HUES64 (cell line): ENCODE measurements at regions not wholly inside any gene's neighbourhood (a gene's known extent, or its start where the extent isn't known, plus 50 kb on each side); places are given as distances from the start of the nearest gene placed in this dataset.
"Not testable (repeated sequence)": the region's sequence is repeated elsewhere in the genome, so short reads cannot be mapped to it uniquely, and the experiment has no call there.

ENCODE experiments used
- H3K27ac ChIP-seq: 2 replicates; pipeline ENCODE4 v1.7.0; 2013; ENCODE audit warnings: low read depth, low read length, inconsistent platforms
- H3K27me3 ChIP-seq: 2 replicates; pipeline ENCODE4 v1.6.1; 2013; ENCODE audit warnings: mild to moderate bottlenecking, low read length; ENCODE audit not compliant: insufficient read depth
- H3K36me3 ChIP-seq: 2 replicates; pipeline ENCODE4 v1.6.1; 2013; ENCODE audit warnings: mild to moderate bottlenecking, low read length; ENCODE audit not compliant: insufficient read depth
- H3K4me1 ChIP-seq: 2 replicates; pipeline ENCODE4 v1.6.1; 2013; ENCODE audit warnings: mild to moderate bottlenecking, low read length, moderate library complexity; ENCODE audit not compliant: insufficient read depth
- H3K4me3 ChIP-seq: 2 replicates; pipeline ENCODE4 v1.5.1; 2013; ENCODE audit warnings: mild to moderate bottlenecking, low read length, moderate library complexity
- H3K9ac ChIP-seq: 2 replicates; pipeline ENCODE4 v1.6.1; 2013; ENCODE audit warnings: mild to moderate bottlenecking, low read depth, low read length
- H3K9me3 ChIP-seq: 2 replicates; pipeline ENCODE4 v1.6.1; 2013; ENCODE audit warnings: low read depth, low read length; ENCODE audit not compliant: insufficient read depth
- WGBS: fragments of 150-250, 120-280 bp; methylation state at CpG from one replicate; pipeline ENCODE4 v1.1.7; 2013; ENCODE audit warnings: missing lambda C conversion rate; 5-methylcytosine and 5-hydroxymethylcytosine counted together

DNA sequence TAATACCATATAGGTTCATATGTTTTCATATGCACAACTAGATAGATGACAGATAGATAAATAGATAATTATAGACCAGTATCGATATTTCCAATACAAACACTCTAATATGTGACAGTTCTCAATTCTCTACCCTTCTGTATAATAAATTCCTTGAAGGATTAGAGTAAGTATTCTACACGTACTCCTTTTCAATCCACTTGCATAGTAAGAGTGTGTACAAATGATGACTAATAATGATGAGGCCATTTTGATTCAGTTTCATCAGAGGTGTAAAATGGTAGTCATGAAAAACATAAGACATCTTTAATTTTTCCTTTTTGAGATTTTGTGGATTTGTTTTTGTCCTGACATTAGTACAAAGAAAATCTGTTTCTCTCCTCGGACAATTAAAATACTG, 188.3 kb upstream of the WSB1 start:
- H3K27ac ChIP-seq = no peak overlapping the region

DNA sequence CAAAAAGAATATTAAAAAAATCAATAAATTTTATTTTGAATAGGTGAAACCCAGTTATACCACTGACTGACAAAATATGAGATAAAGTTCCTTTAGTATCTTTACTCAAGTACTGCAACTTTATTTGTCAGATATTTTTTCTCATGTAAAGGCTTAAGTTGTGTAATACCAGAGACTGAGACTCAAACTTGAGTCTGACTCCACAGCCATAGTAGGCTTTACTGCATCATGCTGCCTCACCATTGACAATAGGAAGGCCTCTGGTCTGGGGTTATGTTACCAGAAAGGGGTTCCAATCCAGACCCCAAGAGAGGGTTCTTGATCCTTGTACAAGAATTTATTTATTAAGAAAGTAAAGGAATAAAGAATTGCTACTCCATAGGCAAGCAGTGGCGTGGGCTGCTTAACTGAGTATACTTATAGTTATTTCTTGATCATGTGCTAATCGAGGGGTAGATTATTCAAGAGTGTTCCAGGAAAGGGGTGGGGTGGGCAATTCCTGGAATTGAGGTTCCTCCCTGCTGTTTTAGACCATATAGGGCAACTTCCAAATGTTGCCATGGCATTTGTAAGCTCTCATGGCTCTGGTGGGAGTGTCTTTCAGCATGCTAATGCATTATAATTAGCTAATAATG, 187.4 kb upstream of the WSB1 start:
- WGBS = 57% methylated on average over 2 of the region's 2 CpGs
- Histone ChIP-seq H3K27ac (no peak overlapping the region), H3K27me3 (no peaks in the 10 kb centered on the region), H3K9me3 (peaks cover 60% of the 10 kb centered on the region), H3K9ac (no peak overlapping the region), H3K36me3 (no peaks in the 10 kb centered on the region), H3K4me3 (no peak overlapping the region), H3K4me1 (no peaks in the 10 kb centered on the region)

More for the DNA sequence above, 188.3 kb upstream of the WSB1 start:
- Histone ChIP-seq H3K36me3 (no peaks in the 10 kb centered on the region), H3K9ac (no peak overlapping the region), H3K4me1 (no peaks in the 10 kb centered on the region), H3K9me3 (peaks cover 53% of the 10 kb centered on the region), H3K27me3 (no peaks in the 10 kb centered on the region), H3K4me3 (no peak overlapping the region)
- WGBS = no CpG with 5 or more reads among the region's 3 CpGs

DNA sequence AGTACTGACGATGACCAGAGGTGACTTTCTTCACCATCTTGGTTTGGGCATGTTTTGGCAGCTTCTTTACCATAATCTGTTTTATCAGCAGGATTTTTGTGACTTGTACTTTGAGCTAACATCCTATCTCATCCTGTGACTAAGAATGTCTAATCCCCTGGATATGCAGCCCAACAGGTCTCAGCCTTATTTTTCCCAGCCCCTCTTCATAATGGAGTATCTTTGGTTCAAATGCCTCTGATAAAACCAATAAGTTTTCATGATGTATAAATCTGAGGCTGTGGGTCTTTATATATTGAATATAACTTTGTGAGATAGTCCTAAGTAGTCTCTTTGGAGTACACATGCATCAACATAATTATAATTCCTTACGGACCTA, 186.9 kb upstream of the WSB1 start:
- 18% methylated on average over 1 of the region's 2 CpGs for WGBS
- Histone ChIP-seq H3K9ac (no peak overlapping the region), H3K27ac (no peak overlapping the region), H3K4me1 (no peaks in the 10 kb centered on the region), H3K4me3 (no peak overlapping the region), H3K27me3 (no peaks in the 10 kb centered on the region), H3K36me3 (no peaks in the 10 kb centered on the region), H3K9me3 (peaks cover 65% of the 10 kb centered on the region)

DNA sequence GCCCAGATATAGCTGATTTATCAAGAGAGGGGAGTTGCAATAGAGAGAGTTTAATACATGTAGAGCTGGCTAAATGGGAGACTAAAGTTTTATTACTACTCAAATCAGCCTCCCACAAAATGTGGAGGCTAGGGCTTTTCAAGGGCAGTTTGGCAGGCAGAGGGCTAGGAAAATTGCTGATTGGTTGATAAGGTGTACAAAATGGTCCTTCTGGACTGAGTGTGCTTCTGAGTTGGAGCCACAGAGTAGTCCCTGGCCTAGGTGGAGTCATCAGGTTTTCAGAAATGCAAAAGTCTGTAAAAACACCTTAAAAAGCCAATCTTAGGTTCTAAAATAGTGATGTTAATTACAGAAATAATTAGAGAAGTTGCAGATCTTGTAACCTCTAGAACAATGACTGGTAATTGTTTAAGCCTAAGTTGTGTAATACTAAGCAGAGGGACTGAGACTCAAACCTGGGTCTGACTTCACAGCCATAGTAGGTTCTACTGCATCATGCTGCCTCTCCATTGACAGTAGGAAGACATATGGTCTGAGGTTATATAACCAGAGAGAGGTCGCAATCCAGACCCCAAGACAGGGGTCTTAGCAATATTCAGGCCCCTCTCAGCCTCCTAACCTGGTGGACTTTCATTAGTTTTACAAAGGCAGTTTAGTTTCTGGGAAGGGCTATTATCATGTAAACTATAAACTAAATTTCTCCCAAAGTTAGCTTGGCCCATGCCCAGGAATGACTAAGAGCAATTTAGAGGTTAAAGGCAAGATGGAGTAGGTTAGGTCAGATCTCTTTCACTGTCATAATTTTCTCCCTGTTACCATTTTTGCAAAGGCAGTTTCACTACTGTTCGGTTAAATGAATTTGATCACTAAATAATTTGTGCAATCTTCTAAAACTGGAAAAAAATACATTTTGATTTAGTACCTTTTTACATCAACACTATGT, 186.3 kb upstream of the WSB1 start:
- H3K27me3 ChIP-seq, H3K4me1 ChIP-seq, H3K4me3 ChIP-seq, H3K9ac ChIP-seq, H3K36me3 ChIP-seq, H3K27ac ChIP-seq: not testable (repeated sequence)
- H3K9me3 ChIP-seq = peaks cover 70% of the 10 kb centered on the region
- WGBS = 25% methylated on average over 1 of the region's 2 CpGs

DNA sequence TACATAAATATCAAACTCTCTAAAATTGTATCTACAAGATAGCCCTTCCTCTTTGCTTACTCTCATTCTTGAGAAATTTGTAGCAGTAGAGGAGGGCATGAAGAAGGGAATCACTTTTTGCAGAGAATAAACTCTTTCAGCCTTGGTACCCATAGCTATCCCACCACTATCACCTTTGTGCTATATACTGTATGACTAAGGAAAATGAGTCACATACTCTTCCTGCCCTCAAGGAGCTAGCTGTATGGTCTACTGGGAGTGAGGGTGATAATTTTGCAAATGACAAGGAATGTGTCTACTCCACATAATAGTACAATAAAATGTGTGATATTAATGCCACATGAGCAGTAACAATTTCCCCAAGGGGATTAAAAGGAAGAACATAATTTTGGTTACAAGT, 184.6 kb upstream of the WSB1 start:
- Histone ChIP-seq H3K4me1 (no peaks in the 10 kb centered on the region), H3K9me3 (peaks cover 82% of the 10 kb centered on the region), H3K27me3 (no peaks in the 10 kb centered on the region), H3K36me3 (no peaks in the 10 kb centered on the region), H3K4me3 (no peak overlapping the region), H3K9ac (no peak overlapping the region), H3K27ac (no peak overlapping the region)

DNA sequence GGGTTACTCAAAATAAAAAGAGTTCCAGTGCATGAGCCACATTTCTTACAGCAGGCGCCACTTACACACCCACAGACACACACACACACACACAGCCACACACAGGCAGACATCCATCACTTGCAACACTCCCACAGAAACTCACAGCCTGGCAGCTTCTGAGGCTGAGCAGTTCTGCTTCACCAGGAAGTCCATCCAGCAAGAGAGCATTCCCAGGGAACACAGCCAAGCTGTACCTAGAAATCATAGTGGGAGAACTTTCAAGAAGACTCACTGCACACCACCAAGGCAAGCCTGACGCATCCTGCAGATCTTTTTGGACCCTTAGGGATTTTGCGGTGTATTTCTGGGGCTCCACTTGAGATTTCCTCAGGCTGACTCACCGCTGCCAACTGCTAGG, 140.9 kb upstream of the WSB1 start:
- 79% methylated on average over 4 of the region's 4 CpGs for WGBS
- H3K4me3 ChIP-seq = no peak overlapping the region
- H3K4me1 ChIP-seq = no peaks in the 10 kb centered on the region
- no peaks in the 10 kb centered on the region for H3K27me3 ChIP-seq
- no peak overlapping the region for H3K27ac ChIP-seq
- H3K36me3 ChIP-seq = no peaks in the 10 kb centered on the region
- no peak overlapping the region for H3K9ac ChIP-seq
- H3K9me3 ChIP-seq = peaks cover 95% of the 10 kb centered on the region

DNA sequence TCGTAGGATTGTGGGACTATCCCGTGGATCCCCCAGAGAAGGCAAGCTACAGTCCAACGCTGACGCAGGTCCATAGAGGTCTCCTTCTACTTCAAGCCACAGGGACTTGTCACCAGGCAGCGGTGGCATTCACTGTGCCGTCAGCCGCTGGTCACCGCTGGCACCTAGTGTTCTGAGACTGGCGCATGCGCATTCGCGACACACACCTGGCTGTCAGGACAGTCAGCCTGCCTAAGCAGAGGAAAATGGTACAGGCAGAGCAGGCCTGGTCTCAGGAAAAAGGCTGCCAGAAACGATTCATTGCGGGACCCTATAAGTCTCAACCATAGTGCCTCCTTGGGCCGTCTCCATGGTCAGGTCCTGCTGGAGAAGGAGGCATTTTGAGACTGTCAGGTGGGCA, 138.0 kb upstream of the WSB1 start:
- peaks cover 96% of the 10 kb centered on the region for H3K9me3 ChIP-seq
- H3K36me3 ChIP-seq = no peaks in the 10 kb centered on the region
- no peak overlapping the region for H3K9ac ChIP-seq
- no peak overlapping the region for H3K4me3 ChIP-seq
- H3K4me1 ChIP-seq = no peaks in the 10 kb centered on the region
- no peaks in the 10 kb centered on the region for H3K27me3 ChIP-seq
- 92% methylated on average over 15 of the region's 15 CpGs for WGBS
- H3K27ac ChIP-seq = no peak overlapping the region

DNA sequence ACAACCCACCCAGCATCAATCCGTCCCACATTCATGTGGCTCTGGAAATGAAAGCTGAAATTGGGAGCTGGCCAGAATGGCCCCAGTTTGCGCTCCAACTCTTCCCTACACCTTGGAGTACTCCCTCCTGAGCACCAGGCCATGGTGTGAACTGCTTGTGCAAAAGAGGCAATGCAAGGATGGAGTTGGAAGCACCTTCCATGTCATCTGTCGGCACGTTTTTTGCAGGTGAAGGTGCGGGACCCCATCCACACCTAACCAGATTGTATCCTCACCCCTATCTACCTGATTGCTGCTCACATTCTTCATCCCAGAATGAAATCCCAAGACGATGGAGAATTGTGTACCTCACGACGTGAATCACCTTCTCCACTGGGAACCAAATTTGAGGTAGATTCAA, 136.6 kb upstream of the WSB1 start:
- WGBS = 72% methylated on average over 8 of the region's 8 CpGs
- no peak overlapping the region for H3K27ac ChIP-seq
- no peaks in the 10 kb centered on the region for H3K27me3 ChIP-seq
- H3K9ac ChIP-seq = no peak overlapping the region
- no peak overlapping the region for H3K4me3 ChIP-seq
- H3K36me3 ChIP-seq = no peaks in the 10 kb centered on the region
- peaks cover 82% of the 10 kb centered on the region for H3K9me3 ChIP-seq
- H3K4me1 ChIP-seq = no peaks in the 10 kb centered on the region

DNA sequence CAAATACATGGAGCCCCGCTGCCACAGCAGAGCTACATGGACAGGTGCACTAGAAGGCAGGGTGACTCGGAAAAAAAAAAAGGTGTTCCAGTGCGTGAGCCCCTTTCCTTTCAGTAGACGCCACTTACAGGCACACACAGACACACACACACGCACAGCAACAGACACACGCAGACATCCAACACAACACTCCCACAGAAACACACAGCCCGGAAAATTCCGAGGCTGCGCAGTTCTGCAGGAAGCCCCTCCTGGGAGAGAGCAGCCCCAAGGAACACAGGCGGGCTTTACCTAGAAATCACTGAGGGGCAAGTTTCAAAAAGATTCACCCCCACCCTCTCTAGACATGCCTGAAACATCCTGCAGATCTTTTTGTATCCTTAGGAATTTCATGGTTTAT, 136.0 kb upstream of the WSB1 start:
- no peaks in the 10 kb centered on the region for H3K36me3 ChIP-seq
- H3K4me1 ChIP-seq = no peaks in the 10 kb centered on the region
- H3K27ac ChIP-seq = no peak overlapping the region
- WGBS = 92% methylated on average over 10 of the region's 10 CpGs
- no peak overlapping the region for H3K4me3 ChIP-seq
- H3K9ac ChIP-seq = no peak overlapping the region
- H3K27me3 ChIP-seq = no peaks in the 10 kb centered on the region
- H3K9me3 ChIP-seq = peaks cover 81% of the 10 kb centered on the region

DNA sequence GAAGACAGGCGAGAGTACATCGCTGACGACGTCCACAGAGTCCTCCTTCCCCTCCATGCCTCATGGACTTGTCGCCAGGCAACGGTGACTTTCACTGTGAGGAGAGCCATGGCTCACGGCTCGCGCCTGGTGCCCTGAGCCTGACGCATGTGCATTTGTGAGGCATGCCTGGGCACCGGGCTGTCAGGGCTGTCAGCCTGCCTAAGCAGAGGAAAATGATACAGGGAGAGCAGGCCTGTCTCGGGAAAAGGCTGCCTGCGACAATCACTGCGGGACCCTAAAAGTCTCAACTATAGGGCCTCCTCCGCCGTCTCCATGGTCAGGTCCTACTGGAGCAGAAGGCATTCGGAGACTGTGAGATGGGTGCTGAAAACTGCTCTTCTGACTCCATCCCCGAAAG, 135.5 kb upstream of the WSB1 start:
- 89% methylated on average over 18 of the region's 18 CpGs for WGBS
- no peaks in the 10 kb centered on the region for H3K27me3 ChIP-seq
- H3K9me3 ChIP-seq = peaks cover 81% of the 10 kb centered on the region

DNA sequence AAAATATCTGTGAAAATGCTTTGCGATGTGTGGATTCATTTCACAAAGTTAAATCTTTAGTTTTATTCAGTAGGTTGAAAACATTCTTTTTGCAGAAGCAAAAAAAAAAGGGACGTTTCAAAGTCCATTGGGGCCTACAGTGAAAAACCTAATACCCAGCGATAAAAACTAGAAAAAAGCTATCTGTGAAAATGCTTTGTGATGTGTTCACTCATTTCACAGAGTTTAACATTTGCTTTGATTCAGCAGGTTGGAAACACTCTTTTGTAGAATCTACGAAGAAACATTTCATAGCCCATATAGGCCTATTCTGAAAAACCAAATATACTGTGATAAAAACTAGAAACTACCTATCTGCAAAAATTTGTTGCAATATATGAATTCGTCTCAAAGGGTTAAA, 113.6 kb upstream of the WSB1 start:
- Histone ChIP-seq H3K4me1 (no peaks in the 10 kb centered on the region), H3K27ac (no peak overlapping the region), H3K4me3 (no peak overlapping the region), H3K36me3 (no peaks in the 10 kb centered on the region), H3K9me3 (peaks cover 68% of the 10 kb centered on the region), H3K27me3 (no peaks in the 10 kb centered on the region), H3K9ac (no peak overlapping the region)
- WGBS = 83% methylated on average over 4 of the region's 5 CpGs

More for the DNA sequence above, 135.5 kb upstream of the WSB1 start:
- no peaks in the 10 kb centered on the region for H3K36me3 ChIP-seq
- H3K4me3 ChIP-seq = no peak overlapping the region
- H3K9ac ChIP-seq = no peak overlapping the region
- H3K27ac ChIP-seq = no peak overlapping the region
- no peaks in the 10 kb centered on the region for H3K4me1 ChIP-seq
